NAMALWA (cell line): ENCODE measurements at regions not wholly inside any gene's neighbourhood (a gene's known extent, or its start where the extent isn't known, plus 50 kb on each side); places are given as distances from the start of the nearest gene placed in this dataset.

ENCODE experiments used
- DNase-seq: peaks from one replicate; pipeline ENCODE4 v3.0.0-alpha.2; 2015; ENCODE audit warnings: low spot score

DNA sequence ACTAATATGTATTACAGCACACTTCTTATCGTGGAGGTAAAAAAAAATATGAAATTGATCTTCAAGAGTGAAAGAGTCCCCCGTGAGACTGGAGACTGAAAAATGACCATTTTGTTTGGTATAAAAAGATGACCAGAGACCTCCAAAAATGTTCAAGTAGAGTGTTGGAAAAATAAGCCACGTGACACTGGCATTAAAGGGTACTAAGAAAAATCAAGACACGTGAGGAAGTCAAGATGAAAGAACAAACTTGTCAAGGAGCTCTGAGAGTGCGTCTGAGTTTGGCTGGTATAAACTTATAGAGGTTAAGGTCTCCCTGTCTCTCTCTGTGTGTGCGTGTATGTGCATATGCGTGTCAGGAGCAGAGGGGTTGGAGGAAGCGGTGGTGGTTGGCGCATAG lies 362.7 kb upstream of the COBL start:
- DNase-seq: no peak

DNA sequence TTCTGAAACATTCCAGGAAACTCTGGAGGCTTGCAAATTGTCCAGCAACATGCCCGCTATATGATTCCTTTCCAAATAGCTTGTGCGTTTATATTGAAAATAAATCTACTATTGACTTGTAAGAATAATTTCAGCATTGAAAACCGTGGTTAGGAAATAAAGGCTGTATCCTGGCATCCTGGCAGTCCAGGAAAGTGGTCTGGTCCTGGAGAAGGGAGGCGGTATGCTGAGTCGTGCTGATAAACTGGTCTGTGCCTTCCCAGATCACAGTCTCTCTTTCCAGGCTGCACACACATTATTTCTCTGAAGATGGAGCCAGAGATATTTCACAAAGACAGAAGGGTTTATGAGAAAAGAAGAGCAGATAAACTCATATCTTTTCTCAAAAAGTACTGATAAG lies 350.1 kb upstream of the COBL start:
- no peak for DNase-seq

DNA sequence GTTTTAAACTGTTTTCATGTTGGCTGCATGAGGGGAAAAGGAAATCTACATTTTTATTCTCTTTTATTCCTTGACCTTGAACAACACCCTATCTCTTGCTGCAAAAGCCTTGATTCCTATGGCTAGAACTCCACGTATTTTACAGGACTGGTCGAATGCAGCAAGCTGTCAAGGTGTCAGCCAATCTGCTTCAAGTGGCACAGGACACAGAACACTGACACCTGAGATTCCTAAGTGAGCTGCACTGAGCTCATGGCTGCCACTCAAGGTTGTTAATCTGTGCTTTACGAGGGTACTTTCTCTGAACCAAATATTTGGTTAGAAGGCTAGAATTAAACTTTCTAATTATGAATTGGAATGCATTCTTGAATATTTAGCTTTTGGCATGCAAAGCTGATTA lies 349.7 kb upstream of the COBL start:
- no peak for DNase-seq

DNA sequence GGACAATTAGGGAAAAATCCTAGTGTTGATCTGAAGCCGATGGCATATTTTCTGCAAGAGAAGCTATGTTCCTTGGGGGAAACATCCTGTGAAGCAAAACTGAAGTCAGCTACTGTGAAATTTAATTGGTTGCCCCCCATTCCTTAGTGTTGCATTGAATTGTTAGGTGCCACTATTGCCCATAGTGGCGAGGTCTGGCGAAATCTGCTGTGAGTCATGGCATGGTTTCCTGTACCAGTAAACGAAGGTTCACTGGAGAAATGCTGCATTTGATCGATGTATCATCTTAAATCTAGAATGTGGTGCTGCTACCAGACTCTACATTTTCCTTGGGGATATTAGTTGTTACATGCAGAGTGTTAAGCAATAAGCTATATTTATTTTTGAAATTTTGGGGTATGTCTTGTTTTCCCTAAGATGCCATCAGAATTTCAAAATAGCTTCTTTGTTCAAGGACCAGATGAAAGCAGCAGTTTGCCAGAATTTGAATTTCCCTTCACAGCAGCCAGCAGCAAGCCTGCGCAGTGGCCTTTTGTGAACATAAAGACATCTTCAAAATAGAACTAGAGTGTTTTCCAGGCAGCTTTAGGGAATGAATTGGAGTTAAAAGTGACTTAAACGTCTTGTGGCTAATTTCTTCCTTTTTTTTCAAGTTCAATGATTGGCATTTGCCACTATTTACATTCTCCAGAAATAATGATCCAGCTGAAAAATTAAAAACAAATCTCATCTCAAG lies 348.6 kb upstream of the COBL start:
- DNase-seq: no peak

DNA sequence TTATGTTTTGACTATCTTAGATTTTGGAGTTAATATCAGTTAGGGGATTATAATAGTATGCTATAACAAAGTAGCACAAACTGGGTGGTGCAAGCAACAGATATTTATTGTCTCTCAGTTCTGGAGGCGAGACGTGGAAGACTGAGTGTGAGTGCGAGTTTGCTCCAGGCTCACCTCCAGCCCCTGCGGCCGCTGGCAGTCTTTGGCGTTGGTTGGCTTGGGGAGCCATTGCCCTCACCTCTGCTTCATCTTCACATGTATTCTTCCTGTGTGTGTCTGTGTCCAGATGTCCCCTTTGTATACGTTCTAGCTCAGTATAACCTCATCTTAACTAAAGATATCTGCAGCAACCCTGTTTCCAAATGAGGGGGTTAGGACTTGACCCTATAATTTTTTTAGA lies 343.9 kb upstream of the COBL start:
- DNase-seq: no peak

DNA sequence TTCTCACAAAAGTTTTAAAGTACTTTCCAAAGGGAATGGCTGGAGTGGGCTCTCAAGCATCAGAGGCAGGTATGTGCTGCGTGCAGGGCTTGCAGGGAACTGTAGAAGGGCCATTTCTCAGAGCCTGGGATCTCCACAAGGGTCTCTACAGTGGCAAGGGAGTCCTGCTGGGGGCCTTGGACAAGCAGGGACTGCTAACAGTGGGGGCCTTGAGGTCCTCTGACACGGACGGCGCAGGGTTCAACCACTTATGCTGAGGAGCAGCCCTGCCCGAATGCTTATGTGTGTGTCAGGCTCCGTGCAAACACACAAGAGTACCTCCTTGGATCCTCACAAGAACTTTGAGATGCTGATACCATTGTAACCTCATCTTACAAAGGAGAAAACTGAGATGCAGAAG lies 342.1 kb upstream of the COBL start:
- DNase-seq: no peak

DNA sequence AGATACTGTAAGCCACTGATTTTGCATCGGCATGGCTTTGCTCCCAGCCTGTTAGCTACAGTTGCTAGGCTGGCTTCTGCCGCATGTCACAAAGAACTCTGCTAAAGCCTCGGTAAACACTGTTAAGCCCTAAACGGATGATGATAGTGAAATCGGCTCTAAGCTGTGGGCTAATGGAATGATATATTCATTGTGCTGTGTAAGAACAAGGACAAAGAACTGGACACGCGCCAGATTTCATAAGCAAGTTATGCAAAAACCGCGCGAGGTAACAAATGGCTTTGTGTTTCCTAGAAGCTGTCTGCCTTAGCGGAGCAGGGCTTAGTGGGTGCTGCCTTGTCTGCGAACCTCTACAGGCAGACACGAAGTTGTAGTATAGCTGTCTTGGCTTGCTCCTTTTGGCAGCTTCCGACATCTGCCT lies 331.3 kb upstream of the COBL start:
- no peak for DNase-seq

DNA sequence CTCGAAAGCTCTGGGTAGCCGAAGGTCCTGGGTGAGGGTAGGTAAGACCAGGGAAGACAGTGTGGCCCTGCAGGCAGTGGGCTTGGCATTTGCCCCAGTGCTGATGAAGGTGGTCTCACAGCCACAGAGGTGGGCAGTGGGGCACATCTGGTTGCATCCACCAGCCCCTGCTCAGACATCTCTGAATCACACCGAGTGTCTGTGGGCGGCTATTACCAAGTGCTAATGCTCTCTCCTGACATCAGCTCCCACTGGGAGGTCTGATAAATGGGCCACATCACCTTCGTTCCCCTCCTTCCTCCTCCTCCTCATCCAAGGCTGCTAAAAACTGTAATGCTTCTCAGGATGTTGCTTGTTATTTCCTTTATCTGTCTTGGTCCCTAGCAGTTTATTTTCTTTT lies 330.9 kb upstream of the COBL start:
- DNase-seq: no peak

DNA sequence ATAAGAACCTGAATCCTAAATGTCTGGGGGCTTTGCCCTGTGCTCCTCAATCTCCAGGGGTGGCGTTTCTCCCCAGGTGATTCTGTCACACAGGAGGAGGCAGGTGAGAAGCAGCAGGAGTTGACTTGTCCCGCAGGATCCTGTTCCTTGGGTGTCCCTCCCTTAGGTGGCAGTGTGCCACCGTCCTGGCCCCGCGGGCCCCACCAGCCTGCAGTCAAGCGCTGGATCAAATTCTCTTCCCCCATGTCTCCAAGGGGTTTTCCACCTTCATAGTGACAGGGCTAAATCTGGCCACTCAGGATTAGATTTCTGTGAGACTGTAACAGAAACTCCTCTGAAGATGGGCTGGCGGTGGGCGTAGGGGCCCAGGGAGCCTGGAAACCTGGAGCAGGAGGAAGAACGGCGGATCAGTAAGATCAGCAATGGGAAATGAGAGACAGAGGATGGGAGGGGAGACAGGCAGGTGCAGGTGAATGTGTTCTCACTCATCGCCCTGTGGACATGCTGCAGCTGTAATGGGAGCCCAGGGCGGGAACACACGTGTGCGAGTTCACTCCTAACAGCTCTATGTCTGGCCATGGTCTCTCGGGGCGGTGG lies 329.2 kb upstream of the COBL start:
- DNase-seq: no peak

DNA sequence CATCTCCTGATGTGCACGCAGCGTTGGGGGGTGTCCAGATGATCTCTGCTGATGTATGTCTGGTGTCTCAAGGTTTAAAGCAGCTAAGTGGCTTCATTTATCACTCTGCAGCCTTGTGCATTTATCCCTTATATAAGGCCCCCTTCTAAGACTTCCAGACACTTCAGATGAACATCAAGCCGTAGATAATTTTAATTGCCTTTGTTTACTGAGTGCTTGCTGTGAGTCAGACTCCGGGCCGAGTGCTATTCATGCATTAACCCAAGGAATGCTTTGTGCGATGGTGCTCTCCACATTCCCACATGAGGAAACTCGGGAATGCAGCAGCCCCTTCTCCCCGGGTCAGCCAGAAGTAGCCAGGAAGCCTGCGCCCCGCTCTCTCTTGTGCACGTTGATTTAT lies 328.6 kb upstream of the COBL start:
- DNase-seq: no peak

DNA sequence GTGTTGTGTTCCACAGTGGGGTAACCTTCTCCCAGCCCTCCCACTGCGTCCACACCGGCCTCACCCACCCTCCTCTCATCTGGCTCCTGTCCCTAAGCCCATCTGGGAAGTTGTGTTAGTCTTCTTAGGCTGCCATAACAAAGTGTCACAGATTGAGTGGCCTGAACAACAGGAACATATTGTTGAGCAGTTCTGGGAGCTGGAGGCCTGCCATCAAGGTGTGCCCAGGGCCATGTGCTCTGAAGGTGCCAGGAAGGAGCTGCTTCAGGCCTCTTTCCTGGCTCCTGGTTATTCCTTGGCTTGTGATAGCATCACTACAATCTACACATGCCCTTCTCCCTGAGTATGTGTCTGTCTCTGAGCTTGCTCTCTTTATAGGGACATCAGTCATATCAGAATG lies 327.6 kb upstream of the COBL start:
- DNase-seq: no peak

DNA sequence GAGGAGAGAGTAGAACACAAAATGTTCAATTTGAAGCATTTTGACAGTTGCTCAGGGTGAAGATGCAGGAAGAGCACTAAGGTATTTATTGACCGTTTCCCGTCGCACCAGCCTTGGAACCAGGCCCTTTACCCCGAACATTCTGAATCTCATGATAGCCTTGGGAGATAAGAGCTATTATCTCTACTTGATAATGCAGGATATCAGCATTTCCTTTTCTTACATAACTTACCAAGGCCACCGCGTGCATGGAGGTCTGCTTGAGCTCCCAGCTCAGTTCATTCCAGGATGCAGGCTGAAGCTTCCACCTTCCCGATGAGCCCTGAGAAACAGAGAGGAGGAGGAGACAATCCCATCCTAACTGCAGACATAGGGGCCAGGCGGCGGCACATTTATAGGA lies 324.2 kb upstream of the COBL start:
- no peak for DNase-seq

DNA sequence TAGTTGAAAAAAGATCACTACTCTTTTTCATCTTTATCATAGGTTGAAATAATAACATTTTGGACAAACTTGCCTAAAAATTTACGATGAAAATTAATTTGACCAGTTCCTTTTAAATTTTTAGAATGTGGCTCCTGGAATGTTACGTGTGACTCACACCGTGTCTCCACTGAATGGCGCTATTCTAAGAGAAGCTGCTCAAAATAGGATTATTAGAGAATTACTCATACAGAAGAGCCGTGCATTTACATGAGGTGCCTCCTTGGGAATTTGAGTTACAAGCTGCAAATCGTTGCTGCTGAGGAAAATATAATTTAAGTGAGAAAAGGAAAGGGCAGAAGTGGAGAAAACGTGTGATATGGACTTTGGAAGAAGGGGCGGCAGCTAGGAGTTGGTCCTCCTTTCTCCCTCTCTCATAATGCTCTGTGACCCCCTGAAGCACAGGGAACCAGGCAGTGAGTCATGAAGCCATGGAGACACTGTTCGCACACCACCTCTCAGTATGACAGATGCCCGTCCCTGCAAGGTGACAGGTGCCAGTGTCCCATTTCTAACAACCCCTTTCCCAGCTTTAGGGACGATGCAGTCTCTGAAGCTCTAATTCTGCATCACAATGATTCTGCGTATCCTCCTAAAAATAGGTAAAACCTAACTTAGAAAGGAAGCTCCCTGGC lies 323.2 kb upstream of the COBL start:
- DNase-seq: no peak

DNA sequence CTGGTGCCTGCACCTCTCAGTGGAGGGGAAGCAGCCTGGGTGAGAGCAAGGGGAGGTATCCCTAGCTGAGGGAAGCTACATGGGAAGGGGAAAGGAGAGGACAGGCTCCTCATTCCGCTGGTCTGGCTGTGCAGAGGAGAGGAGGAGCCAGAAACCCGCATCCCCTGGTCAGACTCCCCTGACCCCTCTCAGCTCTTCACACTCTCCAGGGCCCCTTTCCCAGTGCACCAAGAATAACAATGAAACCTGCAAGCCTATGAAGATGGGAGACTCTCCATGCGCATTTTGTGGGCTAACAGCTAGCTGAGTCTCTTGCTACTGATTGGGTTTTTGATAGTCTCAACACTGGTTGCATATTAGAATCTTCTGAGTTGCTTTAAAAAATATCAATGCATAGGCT lies 319.9 kb upstream of the COBL start:
- no peak for DNase-seq

DNA sequence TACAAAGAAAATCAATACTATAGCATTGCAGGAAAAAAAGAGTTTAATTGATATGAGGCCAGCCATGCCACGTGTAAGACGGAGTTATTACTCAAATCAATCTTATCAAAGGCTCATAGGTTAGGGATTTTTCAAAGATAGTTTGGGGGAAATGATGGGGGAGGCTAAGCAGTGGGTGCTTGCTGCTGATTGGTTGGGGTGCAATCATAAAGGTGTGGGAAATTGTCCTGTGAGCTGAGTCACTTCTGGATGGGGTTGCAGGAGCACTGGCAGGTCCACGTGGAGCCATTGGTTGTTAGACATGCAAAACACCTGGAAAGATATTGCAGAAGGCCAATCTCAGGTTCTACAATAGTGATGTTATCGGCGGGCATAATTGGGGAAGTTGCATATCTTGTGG lies 319.2 kb upstream of the COBL start:
- no peak for DNase-seq

DNA sequence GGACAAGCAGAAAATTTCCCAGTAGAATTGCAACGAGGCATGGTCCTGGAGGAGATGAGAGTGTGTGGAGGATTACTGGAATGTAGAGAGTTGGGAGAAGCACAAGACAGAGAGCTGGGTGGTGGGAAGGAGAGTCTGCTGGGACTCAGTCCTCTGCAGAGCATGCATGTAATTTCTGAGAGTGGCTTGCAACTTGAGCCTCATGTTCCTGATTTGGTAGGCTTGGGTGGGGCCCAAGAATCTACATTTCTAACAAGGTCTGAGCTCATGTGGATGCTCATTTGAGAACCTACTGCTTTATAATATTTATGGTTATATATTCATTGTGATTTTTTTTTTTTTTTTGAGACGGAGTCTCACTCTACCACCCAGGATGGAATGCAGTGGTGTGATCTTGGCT lies 317.9 kb upstream of the COBL start:
- no peak for DNase-seq

DNA sequence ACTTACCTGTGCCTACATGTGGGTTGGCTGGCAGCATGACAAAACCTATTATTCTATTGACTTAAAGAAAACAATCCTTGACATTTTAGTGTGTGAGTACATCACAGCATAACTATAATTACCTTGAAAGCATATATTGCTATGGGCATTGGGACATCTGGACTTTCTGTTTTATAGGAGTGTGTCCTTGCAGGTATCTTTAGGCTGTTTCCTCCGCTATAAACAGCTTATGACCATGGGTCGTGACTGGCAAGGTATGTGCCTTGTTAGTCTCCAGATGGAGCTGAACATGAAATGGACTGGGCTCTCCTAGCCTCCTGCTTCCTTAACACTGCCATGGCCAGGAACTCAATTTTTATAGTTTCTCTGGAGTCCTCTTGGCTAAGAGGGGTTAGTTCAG lies 317.4 kb upstream of the COBL start:
- no peak for DNase-seq

DNA sequence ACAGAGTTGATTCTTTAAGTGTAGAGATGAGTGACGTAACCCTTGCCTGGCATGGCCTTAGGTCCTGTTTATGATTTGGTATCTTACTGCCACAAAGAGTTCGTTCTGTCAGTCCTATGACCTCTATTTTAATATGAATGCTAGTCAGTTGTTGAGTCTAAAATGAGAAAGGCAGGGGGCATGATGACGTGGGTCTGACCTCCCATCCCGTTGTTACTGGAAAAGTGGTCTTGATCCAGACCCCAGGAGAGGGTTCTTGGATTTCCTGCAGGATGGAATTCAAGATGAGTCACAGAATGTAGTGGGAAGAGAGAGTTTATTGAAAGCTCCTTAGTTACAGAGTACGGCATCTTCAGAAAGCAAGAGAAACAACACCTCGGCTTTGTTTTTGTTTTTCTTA lies 317.0 kb upstream of the COBL start:
- DNase-seq: no peak

DNA sequence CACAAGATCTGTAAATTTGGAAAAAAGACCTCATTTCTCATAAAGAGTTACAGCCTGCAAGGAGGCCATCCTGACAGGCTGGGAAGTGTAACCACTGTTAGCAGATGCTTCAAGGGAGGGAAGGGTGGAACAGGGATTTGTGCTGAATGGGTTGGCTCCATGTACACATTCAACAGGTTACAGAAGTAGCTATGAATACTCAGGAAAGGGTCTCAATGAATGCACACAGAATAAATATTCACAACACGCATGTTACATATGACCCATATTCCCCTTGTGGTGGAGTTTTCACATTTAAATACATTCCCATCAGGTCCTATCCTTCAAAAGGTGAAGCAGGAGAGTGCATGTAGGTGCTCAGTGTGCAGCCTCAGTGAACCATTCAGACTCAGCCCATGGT lies 316.4 kb upstream of the COBL start:
- DNase-seq: no peak

DNA sequence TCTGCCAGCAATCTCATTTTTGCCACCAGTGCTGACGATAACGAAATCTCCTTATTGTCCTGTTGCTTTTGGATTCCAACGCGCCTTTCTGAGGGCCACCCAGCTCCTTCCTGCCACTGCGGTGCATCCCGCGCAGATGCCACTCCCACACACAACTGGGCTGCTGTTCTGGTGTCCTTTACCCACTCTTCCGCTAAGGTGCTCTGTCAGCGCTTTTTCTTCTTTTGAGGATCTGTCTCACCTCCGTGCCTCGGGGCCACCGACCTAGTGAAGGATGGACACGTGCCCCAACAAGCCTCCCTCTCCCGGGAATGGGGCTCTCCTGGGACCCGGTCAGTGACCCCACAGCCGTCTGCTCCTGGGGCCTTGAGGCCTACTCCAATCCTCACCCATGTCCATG lies 314.3 kb upstream of the COBL start:
- DNase-seq: no peak

DNA sequence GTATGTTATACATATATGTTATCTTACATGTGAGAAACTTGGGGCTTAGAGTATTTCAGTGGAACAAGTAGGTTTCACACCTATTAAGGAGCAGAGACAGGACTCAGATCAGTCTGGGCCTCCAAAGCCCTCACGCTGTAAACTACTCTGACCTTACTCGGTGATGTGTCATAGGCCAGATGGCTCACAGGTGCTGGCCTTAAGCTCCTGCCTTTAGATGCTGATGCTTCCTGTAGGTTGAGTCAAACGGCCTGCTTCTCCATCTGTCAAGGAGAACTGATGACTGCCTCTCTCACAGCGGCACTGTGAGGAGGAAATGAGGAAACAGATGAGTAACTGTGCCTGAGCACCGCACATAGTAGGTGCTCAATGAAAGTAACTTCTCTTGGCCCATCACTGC lies 312.6 kb upstream of the COBL start:
- no peak for DNase-seq

DNA sequence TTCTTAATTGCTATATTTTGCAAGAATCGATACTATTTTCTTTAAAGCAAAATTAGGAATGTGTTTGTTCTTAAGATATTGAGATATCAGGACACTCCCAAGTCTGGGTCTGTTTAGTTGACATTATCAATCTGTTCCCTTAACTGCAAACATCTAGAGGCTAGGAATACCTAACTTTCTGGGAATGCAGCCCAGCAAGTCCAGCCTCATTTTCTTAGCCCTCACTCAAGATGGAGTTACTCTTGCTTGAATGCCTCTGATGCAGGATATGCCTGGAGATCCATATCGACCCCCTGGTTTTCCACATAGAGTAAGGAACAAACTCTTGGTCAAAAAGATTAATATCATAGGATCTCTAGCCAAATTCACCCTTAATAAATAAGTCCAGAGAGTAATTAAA lies 305.3 kb upstream of the COBL start:
- no peak for DNase-seq

DNA sequence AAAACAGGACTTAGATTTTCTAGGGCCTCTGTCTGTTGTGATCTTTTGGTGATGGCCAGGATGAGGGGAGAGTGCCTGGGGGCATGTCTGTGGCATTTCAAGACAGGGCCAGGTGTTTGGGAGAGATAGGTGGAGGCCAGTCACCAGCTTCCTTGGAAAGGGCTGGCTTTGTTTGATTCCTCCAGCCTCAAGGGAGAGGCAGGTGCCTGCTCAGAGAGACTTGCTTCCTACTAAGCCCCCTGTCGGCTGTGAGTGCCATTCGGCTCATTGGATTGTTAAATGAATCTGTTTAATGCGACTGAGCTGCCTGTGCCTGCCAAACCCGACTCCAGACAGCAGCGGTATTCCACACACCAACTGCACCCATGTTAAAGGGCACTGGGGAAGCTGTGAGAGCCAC lies 304.1 kb upstream of the COBL start:
- no peak for DNase-seq

DNA sequence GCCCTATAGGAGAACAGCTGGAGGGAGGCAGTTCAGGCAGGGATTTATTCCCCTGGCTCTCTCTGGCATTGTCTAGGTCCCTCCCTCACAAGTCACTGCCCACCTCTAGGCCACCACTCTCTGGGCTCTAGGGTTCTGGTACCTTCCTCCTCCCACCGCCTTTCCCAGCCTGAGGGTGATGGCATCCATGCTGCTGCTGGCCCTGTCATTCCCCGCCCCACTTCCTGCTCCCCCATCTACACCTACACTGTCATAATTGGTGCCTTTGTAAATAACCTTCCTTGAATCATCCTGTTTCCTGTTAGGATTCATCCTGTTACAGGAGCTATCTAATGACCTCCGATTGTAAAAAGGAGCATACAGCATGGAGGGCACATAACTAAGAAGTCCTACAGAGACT lies 303.3 kb upstream of the COBL start:
- DNase-seq: no peak
